Activated naive CD8-positive, alpha-beta T cell treated with anti-CD3 and anti-CD28 coated beads, Interleukin-2, amount 50 U/mL, for 16 hours (primary cell): ENCODE measurements at regions not wholly inside any gene's neighbourhood (a gene's known extent, or its start where the extent isn't known, plus 50 kb on each side); places are given as distances from the start of the nearest gene placed in this dataset.
"Not testable (repeated sequence)": the region's sequence is repeated elsewhere in the genome, so short reads cannot be mapped to it uniquely, and the experiment has no call there.

Experiments used
- DNase-seq: peaks from one replicate; pipeline ENCODE4 v3.0.0-alpha.2; 2020; ENCODE audit warnings: low read depth, low spot score

DNA sequence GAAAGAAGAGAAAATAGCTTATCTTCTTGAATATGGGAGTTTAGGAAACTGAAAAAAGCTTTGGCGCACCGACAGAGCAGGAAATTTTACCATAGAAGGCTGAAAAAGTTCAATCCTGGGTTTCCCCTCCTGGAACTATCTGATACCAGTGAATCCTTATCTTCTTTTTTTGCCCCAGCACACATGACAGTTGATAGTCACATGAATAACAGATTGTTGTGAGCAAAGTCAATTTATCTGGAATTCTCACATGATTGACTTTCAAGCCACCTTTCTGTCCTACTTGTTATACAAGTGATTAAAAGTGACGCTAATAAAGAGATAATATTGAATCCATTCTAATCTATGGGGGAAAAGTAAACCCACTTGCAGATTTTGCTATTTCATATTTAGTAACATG lies 365.8 kb upstream of the NPVF start:
- no peak for DNase-seq

DNA sequence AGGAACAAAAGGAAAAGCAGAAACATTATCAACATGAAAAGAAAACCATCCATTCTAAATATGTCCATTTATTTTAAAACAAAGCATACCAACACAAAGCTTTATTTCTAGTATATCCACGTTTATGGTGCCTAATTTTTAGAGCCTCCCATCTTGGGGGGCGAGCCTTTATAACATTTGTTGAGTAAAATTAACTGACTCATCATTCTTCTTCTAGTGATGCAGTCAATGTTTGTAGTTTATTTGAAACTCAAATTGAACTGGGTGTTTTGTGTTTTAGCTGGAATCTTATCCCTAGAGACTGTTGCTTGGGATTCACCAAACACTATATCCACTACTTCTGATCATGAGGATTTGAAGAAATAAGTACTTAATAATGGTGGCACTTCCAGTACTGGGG lies 366.4 kb upstream of the NPVF start:
- DNase-seq = no peak

DNA sequence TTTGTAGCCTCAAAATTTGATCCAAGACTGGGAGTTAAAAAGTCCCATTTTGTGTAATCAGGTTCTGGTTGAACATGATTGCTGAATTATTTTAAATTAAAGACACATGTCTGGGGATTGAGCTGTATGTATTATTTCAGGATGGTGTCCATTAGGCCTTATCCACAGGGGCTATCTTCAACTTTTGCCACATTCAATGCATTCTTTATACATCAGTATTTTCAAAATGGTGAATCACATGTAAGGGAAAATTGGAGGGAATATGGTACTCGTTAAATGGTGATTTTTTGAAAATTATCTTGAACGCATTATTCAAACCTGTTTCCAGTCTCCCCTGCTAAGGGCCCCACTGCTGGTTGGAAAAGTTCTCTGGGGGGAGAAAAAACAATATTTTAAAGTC lies 367.7 kb upstream of the NPVF start:
- no peak for DNase-seq

DNA sequence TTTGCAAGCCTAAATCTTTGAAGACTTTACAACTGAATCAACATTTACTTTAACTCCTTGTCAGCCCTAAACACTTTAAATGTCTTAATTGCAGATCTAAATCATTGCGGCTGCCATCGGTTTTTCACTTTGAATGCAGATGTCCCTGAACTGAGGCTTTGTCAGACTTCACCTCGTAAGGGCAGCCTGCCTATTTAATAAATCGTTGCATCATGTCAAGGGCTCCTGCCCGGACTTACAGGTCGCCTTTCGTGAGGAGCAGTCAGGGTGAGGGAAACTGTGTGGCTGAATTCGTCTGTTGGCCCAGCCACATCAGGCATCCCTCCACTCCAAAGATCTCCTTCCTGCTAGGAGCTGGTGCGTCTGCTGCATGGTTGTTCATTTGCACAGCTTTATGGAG lies 368.2 kb upstream of the NPVF start:
- DNase-seq = no peak

DNA sequence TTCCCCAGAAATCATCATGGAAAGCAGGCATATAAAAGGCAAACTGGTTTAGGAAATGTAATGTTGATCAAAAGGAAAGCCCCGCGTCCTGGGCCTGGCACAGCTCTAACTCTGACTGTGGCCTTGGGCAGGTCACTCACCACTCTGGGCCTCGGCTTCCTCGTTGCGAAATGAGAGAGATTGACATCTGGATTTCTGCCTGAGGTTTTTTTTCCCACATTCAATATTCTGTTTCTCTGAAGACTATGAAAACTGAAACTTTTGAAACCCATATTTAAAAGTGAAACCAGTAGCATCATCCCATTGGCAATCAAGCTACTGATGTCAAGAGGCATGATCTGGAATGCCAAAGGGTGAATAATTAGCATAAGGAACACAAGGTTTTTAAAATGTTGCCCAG lies 369.7 kb upstream of the NPVF start:
- DNase-seq = no peak

DNA sequence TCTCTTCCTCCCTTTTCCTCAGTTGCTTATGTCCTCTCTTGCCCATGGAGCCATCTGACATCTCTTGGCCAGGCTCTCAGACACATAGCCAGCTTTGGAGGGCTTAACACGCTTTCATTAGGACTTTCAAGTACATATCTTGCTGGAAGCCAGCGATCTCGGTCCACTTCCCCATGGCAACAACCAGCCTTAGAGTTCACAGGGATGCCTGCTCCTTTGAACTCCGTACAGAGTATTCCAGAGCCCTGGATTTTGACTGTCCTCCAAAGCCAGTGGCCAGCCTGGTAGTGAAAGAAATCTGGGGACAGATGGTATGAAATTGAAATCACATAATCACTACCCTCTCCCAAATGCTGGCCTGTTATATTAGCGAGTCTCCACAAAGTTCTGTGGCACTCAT lies 370.5 kb upstream of the NPVF start:
- DNase-seq = no peak

DNA sequence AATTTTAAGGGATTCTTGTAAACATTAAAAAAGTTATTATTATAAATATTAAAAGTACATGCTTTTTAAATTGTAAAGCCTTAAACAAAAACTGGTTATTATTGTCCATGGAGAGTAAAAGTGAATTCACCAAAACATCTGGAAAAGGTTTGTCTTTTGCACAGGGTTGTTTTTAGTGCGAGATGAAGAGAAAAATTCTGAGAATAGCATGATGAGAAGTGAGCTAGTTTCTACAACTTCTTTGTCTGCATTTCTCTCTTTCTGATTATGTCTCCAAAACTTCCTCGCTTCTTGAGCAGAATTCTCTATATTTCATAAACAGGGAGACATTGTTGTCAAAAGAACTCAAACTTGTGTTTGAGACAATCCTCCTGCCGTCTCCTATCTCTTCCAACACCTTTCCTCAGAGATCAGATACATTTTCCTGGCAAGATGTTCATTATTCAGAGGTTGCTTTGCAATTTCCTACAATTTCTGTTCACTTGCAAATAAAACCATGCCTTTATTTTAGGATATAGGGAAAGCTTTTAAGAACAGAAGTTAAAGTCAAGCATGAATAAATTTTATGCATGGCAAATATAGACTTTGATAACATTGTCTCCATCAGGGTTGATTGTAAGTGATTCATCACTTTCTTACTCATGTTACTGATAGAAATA lies 372.1 kb upstream of the NPVF start:
- DNase-seq = no peak

DNA sequence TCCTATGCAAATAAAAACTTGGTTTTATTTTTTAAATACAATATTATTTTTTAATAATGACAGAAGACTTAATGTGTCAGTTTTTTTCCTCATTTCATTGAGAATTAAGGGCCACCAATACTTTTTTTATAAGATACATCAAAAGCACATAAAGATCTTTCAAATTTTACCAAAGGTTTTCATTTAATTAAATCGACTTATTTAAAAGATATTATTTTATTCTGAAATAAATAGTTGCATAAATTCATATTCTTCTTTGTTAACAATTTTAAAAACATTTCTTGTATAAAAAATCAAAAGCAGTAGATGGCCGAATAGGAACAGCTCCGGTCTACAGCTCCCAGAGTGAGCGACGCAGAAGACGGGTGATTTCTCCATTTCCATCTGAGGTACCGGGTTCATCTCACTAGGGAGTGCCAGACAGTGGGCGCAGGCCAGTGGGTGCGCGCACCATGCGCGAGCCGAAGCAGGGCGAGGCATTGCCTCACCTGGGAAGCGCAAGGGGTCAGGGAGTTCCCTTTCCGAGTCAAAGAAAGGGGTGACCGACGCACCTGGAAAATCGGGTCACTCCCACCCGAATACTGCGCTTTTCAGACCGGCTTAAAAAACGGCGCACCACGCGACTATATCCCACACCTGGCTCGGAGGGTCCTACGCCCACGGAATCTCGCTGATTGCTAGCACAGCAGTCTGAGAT lies 374.6 kb upstream of the NPVF start:
- DNase-seq = not testable (repeated sequence)

DNA sequence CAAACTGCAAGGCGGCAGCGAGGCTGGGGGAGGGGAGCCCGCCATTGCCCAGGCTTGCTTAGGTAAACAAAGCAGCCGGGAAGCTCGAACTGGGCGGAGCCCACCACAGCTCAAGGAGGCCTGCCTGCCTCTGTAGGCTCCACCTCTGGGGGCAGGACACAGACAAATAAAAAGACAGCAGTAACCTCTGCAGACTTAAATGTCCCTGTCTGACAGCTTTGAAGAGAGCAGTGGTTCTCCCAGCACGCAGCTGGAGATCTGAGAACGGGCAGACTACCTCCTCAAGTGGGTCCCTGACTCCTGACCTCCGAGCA lies 375.1 kb upstream of the NPVF start:
- DNase-seq = not testable (repeated sequence)

DNA sequence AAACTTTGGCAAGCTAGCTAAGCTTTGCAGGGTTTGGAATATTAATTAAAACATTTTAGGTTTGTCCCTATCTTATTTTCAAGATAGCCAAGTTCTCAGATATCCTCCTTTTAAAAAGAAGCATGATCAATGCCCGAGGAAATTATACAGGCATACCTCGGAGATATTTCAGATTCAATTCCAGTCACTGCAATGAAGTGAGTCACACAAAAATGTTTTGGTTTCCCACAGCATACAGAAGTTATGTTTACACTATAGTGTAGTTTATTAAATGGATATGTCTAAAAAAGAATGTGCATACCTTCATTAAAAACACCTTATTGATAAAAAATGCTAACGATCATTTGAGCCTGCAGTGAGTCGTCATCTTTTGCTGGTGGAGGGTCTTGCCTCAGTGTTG lies 382.9 kb upstream of the NPVF start:
- no peak for DNase-seq

DNA sequence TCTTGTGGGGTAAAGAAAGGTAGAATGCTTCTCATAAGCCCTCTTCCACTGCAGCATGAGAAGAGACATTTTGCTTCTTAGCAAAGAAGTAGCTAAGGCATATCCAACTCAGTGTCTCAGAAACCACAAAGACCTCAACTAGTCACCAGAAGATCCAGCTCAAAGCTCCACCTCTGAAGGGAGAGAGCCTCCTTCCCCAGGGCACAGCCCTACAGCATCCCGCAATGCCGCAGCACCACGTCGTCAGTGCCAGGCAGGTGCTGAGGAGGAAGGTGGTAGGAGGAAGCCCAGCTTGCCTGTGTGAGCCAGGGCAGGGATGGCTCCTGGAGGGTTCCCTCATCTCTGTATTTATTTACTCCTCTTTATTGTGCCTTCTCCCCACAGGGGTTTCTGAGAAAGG lies 385.6 kb upstream of the NPVF start:
- no peak for DNase-seq

DNA sequence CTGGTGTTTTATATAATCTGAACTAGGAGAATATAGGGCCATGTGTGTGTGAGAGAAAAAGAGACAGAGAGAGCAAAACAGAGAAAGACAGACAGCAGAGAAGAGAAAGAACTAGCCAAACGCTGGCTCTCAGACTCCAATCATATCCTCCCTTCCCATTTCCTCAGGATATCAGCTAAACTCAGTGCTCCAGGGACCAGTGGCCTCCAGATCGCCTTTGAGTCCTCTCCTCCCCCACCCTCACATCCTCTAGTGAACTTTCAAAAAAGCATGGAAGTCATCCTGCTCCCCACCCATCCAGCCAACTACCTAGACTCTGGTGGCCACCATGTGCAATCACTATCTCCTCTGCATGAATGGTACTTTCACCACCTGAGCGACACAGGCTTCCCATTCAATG lies 386.1 kb upstream of the NPVF start:
- no peak for DNase-seq

DNA sequence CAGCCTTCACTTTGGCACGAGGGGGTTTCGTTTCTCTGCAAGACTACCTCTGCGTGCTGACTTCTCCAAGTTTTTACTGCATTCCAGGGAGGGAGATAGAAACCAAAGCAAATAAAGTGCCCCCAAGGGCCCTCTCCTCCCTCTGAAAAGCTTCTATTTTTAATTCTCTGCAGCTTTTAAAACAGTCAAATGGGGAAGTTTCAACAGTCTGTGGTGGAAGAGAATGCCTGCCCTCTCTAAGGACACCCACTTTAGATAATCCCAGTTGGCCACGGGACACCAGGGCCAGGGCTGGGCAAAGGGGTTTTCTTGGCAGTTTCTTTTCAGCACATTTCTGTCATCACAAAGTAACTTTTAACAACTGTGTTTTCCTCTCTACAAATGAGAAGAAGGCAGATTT lies 386.7 kb upstream of the NPVF start:
- no peak for DNase-seq

DNA sequence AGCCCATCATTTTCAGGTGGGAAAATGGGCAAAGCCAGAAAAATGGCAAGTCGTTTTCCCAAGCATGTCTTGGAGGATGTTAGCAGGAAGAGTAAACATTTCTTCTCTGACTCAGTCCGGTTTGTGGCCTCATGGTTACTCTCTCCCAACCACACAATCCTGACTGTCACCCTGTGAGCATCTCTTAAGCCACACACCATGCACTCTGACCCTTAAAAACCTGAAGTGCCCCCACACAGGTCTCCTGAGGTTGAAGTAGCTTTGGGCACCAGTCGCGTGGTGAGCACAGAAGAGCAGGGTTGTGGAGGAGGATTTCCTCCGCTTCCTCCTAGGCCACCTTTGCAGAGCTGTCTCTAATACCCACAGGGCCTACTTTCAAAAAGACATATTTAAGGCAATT lies 387.3 kb upstream of the NPVF start:
- no peak for DNase-seq

DNA sequence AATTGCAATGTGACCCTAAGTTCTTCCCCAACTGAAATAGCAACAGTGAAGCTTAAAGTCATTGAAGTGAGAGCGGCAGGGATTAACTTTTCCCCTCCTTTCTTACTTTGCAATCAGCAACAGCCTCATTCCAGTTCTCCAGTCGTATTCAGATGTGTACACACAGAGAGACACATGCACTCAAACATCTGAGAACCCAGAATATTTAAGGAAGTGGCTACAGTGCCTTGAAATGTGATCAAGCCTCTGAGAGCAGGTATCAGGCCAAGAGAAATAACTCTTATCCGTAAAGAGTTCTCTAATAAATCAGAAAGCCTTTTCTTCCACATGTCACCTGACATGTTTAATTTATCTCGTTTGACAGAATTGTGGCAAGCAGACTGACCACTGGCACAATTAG lies 388.9 kb upstream of the NPVF start:
- no peak for DNase-seq

DNA sequence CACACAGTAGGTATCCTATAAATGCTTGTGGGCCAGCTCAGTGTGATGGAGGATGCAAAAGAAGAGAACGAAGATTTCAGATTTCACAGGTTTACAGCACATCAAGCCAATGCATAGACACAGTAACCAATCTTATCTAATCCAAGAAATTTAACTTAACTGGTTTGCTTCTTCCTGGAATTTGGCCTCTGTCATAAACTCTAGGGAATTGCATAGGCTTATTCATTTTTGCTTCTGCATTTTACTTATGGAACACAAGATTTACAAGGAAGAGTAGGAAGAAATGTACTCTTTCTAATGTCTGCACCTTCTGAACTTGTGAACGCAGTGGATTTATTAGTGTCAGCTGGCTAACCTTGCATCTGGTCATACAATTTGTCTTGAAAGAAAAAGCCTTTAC lies 389.4 kb upstream of the NPVF start:
- no peak for DNase-seq

DNA sequence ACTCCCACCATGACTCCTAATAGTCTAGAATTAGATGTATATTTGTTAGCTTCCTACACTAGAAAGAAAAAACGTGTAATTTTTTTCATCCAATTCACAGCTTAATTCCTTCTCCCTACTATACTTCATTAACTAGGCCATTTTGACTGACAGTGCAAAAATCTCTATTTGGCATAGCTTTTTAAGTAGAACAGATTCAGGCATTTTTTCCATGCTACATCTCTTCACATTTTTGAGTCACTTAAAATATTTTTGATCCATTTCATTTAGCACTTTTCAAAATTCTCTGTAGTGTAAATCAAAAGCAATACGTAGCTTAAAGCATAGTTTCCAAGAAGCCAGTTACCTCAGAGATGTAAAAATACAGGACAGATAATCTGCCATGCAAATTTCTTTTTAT lies 391.1 kb upstream of the NPVF start:
- DNase-seq = no peak

DNA sequence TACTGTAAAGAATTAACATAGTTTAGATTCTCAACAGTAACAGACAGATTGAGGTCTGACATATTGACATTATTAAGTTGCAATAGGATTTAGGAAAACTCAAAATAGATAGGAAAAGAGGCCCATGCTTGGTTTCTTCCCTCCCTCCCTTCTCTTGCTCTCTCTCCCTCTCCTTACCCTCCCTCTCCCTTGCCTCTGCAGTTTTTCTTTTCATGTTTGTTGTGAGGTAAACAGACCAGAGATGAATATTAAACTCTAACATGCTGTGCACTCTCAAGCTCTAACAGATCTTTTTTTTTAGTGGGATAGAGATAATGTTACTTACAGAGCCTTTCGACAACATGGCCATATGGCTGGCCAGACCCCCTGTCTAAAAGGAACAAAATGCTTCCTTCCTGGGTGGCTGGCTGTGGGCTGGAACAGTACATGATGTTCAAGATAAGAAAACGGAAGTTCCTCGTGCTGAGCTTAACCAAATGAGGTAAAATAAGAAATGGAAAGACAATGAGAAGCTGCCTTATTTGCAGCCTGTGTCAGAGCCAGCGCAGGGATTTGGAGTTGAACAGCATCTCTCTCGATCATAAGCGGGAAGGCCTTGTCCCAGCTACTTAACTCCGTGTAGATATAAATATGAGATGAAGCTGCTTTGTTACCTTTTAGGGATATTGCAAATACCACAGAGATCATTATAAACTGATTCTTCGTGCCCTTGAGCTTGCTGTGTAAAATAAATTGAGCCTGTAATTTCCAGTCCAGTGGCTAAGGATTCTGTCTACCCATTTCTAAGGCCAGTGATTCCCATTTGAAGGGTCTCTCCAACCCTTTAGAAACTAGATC lies 391.9 kb upstream of the NPVF start:
- no peak for DNase-seq

DNA sequence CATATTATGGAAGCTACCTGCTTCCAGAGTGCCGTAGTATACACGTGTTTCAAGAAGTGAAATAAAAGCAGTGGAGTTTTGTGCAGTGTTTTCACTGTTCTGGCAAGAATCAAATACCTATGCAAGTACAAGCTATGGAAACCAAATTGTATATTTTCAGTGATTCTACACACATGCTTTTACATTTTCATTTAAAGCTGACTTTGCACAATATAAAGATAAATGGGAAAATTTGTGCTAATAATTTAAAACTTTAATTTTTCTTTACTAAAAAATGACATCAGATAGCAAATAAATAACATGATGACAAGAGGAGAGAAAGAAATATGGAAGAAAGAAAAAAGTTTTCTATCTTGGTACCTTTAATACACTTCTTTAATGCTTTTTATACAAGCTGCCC lies 393.7 kb upstream of the NPVF start:
- DNase-seq = no peak

DNA sequence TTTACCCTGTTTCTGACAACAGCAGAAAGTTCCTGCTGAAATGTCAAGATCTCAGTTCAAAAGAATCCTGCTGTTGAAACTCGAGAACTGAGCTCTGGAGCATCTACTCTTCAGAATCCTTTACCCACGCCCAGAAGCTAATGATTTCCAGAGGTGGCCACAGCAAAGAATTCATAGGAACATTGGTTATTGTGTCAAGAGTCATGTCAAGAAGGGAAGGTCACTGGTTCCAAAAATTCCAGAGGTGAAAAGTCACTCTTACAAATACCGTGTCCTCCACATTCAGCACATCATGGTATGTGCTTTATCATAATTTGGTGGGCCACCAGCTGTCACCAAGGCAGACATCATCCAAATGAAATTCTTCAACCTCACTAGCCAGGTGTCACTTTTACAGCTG lies 394.4 kb upstream of the NPVF start:
- DNase-seq = no peak

DNA sequence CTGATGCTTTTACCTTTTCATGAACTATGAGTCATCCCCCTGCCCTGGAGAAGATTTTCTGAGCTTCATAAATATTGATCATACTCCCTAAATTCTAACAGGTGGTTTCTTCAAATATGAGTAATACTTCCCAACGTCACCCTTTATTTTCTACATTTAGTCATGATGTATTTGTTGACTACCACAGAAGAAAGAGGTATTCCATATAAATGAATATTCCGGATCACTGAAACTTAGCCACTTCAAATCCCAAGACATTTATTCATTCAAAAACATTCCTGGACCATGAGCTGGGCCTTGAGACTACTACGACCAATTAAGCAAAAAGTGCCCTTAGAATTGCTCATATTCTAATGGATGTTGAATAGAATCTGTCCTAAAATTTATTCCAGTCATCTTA lies 395.8 kb upstream of the NPVF start:
- DNase-seq = no peak

DNA sequence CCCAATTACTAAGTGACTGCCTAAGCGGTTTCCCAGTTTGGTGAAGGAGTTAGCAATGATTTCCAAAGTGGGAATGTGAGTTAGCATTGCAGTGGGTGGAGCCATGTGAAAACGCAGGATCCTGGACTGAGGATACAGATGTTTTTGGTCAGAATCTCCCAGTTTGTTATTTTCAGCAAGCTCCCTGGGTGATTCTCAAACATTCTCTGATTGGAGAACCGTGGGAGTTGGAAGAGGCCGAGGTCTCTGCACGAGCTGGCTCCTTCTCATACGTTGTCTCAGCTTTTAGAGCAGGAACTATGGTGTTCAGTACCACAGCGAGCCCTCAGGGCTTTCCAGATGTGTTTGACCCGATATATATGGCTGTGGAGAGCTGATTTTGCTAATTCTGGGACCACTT lies 396.5 kb upstream of the NPVF start:
- no peak for DNase-seq

DNA sequence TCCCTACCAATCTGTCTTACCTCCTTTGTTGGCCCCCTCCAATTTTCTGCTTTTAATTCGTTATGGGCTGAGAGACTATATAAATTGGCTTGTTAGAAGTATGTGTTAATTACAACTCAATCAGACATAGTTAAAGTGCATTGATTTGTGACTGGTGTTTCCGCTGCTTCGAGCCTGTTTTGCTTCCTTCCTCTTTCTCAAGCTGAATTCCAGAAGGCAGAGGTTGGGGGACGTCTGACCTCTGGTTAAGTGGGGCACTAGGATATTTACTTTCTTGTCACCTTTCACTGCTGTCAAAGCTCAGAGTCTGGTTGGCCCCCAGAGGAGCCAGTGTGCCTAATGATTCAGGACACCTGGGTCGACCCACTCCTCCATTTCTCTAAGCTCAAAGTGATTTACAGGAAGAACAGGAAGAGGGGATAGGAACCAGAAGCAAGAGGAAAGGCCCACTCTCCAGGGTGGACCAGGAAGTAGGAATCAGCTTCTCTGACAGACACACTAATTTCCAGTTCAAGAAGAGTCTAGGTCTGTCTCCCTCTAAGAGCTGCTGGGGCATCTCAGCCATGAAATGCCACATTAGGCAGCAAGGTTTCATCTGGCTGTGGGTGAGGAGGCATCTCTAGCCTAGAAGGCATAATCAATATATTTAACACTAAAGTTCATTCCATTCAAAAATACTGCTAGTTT lies 397.2 kb upstream of the NPVF start:
- DNase-seq = no peak
